NT2/D1 (cell line): ENCODE measurements at regions not wholly inside any gene's neighbourhood (a gene's known extent, or its start where the extent isn't known, plus 50 kb on each side); places are given as distances from the start of the nearest gene placed in this dataset.

Experiments used
- SUZ12 ChIP-seq: IDR thresholded peaks from 2 replicates; pipeline ENCODE4 v1.6.1; 2011; ENCODE audit not compliant: insufficient read length, insufficient read depth; ENCODE audit errors: extremely low read depth
- YY1 ChIP-seq: IDR thresholded peaks from 2 replicates; pipeline ENCODE4 v1.6.1; 2011; ENCODE audit not compliant: insufficient read length, insufficient read depth
- ZNF274 ChIP-seq: IDR thresholded peaks from 2 replicates; pipeline ENCODE4 v1.6.1; 2011; ENCODE audit warnings: mild to moderate bottlenecking, low read depth, low read length

DNA sequence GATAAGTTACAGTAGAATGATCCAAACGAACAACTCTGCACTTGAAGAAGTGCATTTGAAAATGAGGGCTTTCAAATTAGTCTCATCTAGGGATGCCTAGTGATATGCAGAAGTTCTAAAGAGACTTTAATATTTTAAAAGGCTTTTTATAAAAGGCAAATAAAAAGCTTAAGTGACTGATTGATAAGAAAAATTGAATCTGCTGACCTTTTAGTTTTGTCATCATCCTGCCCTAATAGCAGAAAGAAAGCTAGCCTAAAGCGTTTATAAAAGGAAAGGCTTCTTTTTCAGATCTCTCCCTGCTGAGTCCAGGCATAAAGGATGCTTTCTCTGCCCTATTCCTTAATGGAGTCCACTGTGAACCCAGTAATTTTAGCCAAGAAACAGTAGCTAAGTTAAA, 72.7 kb upstream of the ALDH1L1 start:
- TF ChIP-seq YY1: no peak
- no peak for TF ChIP-seq SUZ12
- no peak for TF ChIP-seq ZNF274
